HEK293 (cell line): ENCODE measurements at regions not wholly inside any gene's neighbourhood (a gene's known extent, or its start where the extent isn't known, plus 50 kb on each side); places are given as distances from the start of the nearest gene placed in this dataset.

Experiments used
- CTCF ChIA-PET: fragments of 350-600 bp; formaldehyde crosslinking; extraction: SDS; loops from one replicate; lab custom pipeline; 2021; ENCODE audit warnings: antibody characterized with exemption; lab: Yijun Ruan, JAX
- POLR2A ChIA-PET: fragments of 300-600 bp; formaldehyde crosslinking; extraction: SDS; loops from one replicate; lab custom pipeline; 2020; ENCODE audit warnings: antibody characterized with exemption, inconsistent platforms; lab: Yijun Ruan, JAX
- H3K27ac ChIP-seq: fragments of 200-500 bp; sonication (Bioruptor generic); 2 replicates; pipeline ENCODE4 v1.5.1; 2014; ENCODE audit warnings: low read depth, low read length, control low read depth, inconsistent platforms; ENCODE audit errors: extremely low read depth
- H3K36me3 ChIP-seq, 2 experiments: fragments of 200-500 bp in 1 of 2; sonication (Bioruptor generic) in 1 of 2; 1 replicate in 1 of 2; 2 replicates in 1 of 2; pipeline ENCODE4 v1.5.1; 2014 to 2017; ENCODE audit warnings: inconsistent platforms in 2 of 2, low read length in 2 of 2; ENCODE audit not compliant: control insufficient read depth in 2 of 2, insufficient read depth in 1 of 2
- H3K4me1 ChIP-seq: fragments of 200-500 bp; sonication (Bioruptor generic); 2 replicates; pipeline ENCODE4 v1.5.1; 2014; ENCODE audit warnings: mild to moderate bottlenecking, low read length, inconsistent platforms; ENCODE audit not compliant: control insufficient read depth, insufficient read depth
- H3K4me3 ChIP-seq: 2 replicates; pipeline ENCODE4 v1.5.1; 2011; ENCODE audit warnings: low read depth, mild to moderate bottlenecking, control low read depth, low read length, moderate library complexity
- H3K9me3 ChIP-seq: fragments of 200-500 bp; sonication (Bioruptor generic); 2 replicates; pipeline ENCODE4 v1.5.1; 2014; ENCODE audit warnings: low read depth, low read length, inconsistent platforms; ENCODE audit not compliant: control insufficient read depth, insufficient read depth
- BCL11B ChIP-seq: fragments of 450-650 bp; formaldehyde crosslinking; IDR thresholded peaks from 2 replicates; pipeline ENCODE4 v1.5.1; 2016; ENCODE audit warnings: low read depth, missing biosample characterization, missing genetic modification characterization
- HOXC10 ChIP-seq: sonication (generic); formaldehyde crosslinking; IDR thresholded peaks from 2 replicates; pipeline ENCODE4 v1.8.1; 2023; ENCODE audit warnings: mild to moderate bottlenecking, missing genetic modification reagents
- KLF17 ChIP-seq: fragments of 450-650 bp; formaldehyde crosslinking; IDR thresholded peaks from 2 replicates; pipeline ENCODE4 v1.5.1; 2016; ENCODE audit warnings: missing biosample characterization, missing genetic modification characterization
- TRIM28 ChIP-seq: IDR thresholded peaks from 2 replicates; pipeline ENCODE4 v1.6.1; 2011; ENCODE audit warnings: low read length, control low read depth, borderline replicate concordance
- ZBTB1 ChIP-seq: fragments of 450-650 bp; formaldehyde crosslinking; IDR thresholded peaks from 2 replicates; pipeline ENCODE4 v1.5.1; 2016; ENCODE audit warnings: missing biosample characterization, missing genetic modification characterization
- ZBTB11 ChIP-seq: fragments of 450-650 bp; formaldehyde crosslinking; conservative IDR thresholded peaks from 2 replicates; pipeline ENCODE4 v1.5.1; 2016; ENCODE audit warnings: low read depth, missing biosample characterization, missing genetic modification characterization
- ZBTB48 ChIP-seq: fragments of 450-650 bp; formaldehyde crosslinking; IDR thresholded peaks from 2 replicates; pipeline ENCODE4 v1.5.1; 2016; ENCODE audit warnings: missing biosample characterization, missing genetic modification characterization
- ZBTB49 ChIP-seq: fragments of 450-650 bp; formaldehyde crosslinking; IDR thresholded peaks from 2 replicates; pipeline ENCODE4 v1.5.1; 2016; ENCODE audit warnings: missing biosample characterization, missing genetic modification characterization, low read depth
- ZBTB7A ChIP-seq: fragments of 450-650 bp; formaldehyde crosslinking; IDR thresholded peaks from 2 replicates; pipeline ENCODE4 v1.5.1; 2016; ENCODE audit warnings: low read depth, missing biosample characterization, missing genetic modification characterization
- ZBTB8A ChIP-seq: fragments of 450-650 bp; formaldehyde crosslinking; IDR thresholded peaks from 2 replicates; pipeline ENCODE4 v1.5.1; 2016; ENCODE audit warnings: missing biosample characterization, missing genetic modification characterization
- ZFP37 ChIP-seq: fragments of 450-650 bp; formaldehyde crosslinking; IDR thresholded peaks from 2 replicates; pipeline ENCODE4 v1.5.1; 2016; ENCODE audit warnings: missing biosample characterization, missing genetic modification characterization
- ZFP69B ChIP-seq: fragments of 450-650 bp; formaldehyde crosslinking; IDR thresholded peaks from 2 replicates; pipeline ENCODE4 v1.5.1; 2016; ENCODE audit warnings: missing biosample characterization, missing genetic modification characterization
- ZNF121 ChIP-seq: fragments of 450-650 bp; formaldehyde crosslinking; IDR thresholded peaks from 2 replicates; pipeline ENCODE4 v1.5.1; 2016; ENCODE audit warnings: missing biosample characterization, missing genetic modification characterization
- ZNF18 ChIP-seq: fragments of 450-650 bp; formaldehyde crosslinking; IDR thresholded peaks from 2 replicates; pipeline ENCODE4 v1.5.1; 2016; ENCODE audit warnings: missing biosample characterization, missing genetic modification characterization
- ZNF23 ChIP-seq: fragments of 450-650 bp; formaldehyde crosslinking; IDR thresholded peaks from 2 replicates; pipeline ENCODE4 v1.5.1; 2016; ENCODE audit warnings: missing biosample characterization, missing genetic modification characterization, borderline replicate concordance
- ZNF391 ChIP-seq: fragments of 450-650 bp; formaldehyde crosslinking; IDR thresholded peaks from 2 replicates; pipeline ENCODE4 v1.5.1; 2016; ENCODE audit warnings: low read depth, missing biosample characterization, missing genetic modification characterization, borderline replicate concordance
- ZNF394 ChIP-seq: fragments of 450-650 bp; formaldehyde crosslinking; IDR thresholded peaks from 2 replicates; pipeline ENCODE4 v1.5.1; 2016; ENCODE audit warnings: missing biosample characterization, missing genetic modification characterization, mild to moderate bottlenecking, moderate library complexity, borderline replicate concordance
- ZNF530 ChIP-seq: fragments of 450-650 bp; formaldehyde crosslinking; IDR thresholded peaks from 2 replicates; pipeline ENCODE4 v1.5.1; 2016; ENCODE audit warnings: low read depth, missing biosample characterization, missing genetic modification characterization
- ZNF549 ChIP-seq: fragments of 450-650 bp; IDR thresholded peaks from 2 replicates; pipeline ENCODE4 v1.5.1; 2018; ENCODE audit warnings: missing biosample characterization, missing genetic modification characterization, mild to moderate bottlenecking, inconsistent platforms, moderate library complexity
- ZNF560 ChIP-seq: fragments of 450-650 bp; formaldehyde crosslinking; IDR thresholded peaks from 2 replicates; pipeline ENCODE4 v1.5.1; 2017; ENCODE audit warnings: missing biosample characterization, missing genetic modification characterization, borderline replicate concordance
- ZNF645 ChIP-seq: fragments of 450-650 bp; formaldehyde crosslinking; IDR thresholded peaks from 2 replicates; pipeline ENCODE4; 2016; ENCODE audit warnings: missing biosample characterization, missing genetic modification characterization
- ZNF776 ChIP-seq: fragments of 450-650 bp; formaldehyde crosslinking; IDR thresholded peaks from 2 replicates; pipeline ENCODE4 v1.5.0; 2017; ENCODE audit warnings: missing biosample characterization, missing genetic modification characterization, borderline replicate concordance
- ZSCAN4 ChIP-seq: fragments of 450-650 bp; formaldehyde crosslinking; IDR thresholded peaks from 2 replicates; pipeline ENCODE4 v1.5.1; 2017; ENCODE audit warnings: missing biosample characterization, missing genetic modification characterization

- TF ChIP-seq ZNF560 (no peak), ZNF645 (tag by site-specific recombination) (no peak), ZBTB1 (no peak), KLF17 (tag by site-specific recombination) (no peak), ZNF391 (tag by site-specific recombination) (no peak), ZBTB11 (no peak), ZNF121 (no peak), ZBTB7A (tag by site-specific recombination) (no peak), ZNF394 (tag by site-specific recombination) (no peak), ZBTB48 (no peak), ZBTB8A (tag by site-specific recombination) (no peak), ZNF23 (tag by site-specific recombination) (no peak)
- Histone ChIP-seq H3K4me3 (no peak overlapping the region), H3K4me1 (no peaks in the 10 kb centered on the region), H3K9me3 (no peaks in the 10 kb centered on the region), H3K36me3 (no peaks in the 10 kb centered on the region), H3K27ac (no peak overlapping the region)
- ChIA-PET POLR2A (no interaction called here), CTCF (interaction anchor here (1.1 to 1.4 kb wide), 2 partner anchors 9 to 36 kb away, joined by 3 to 4 read pairs; no protein-coding TSS in a partner anchor)
Measured at GRCh38 chr2:88838165-88838635, 146.7 kb downstream of the RPIA start.

- POLR2A ChIA-PET: no interaction called here
- CTCF ChIA-PET: interaction anchor here (1.0 to 3.9 kb wide), 2 partner anchors 10 to 39 kb away, joined by 4 to 22 read pairs; no protein-coding TSS in a partner anchor
- H3K4me3 ChIP-seq: no peak overlapping the region
- no peaks in the 10 kb centered on the region for H3K36me3 ChIP-seq
- H3K4me1 ChIP-seq: no peaks in the 10 kb centered on the region
- H3K9me3 ChIP-seq: no peaks in the 10 kb centered on the region
- H3K27ac ChIP-seq: no peak overlapping the region
- no peak for TF ChIP-seq ZFP37 (tag by site-specific recombination)
- TF ChIP-seq ZNF549: no peak
- TF ChIP-seq ZSCAN4 (tag by site-specific recombination): no peak
- no peak for TF ChIP-seq ZBTB8A (tag by site-specific recombination)
- TF ChIP-seq ZNF776 (tag by site-specific recombination): no peak
- no peak for TF ChIP-seq ZNF530 (tag by site-specific recombination)
- TF ChIP-seq ZFP69B (tag by site-specific recombination): no peak
- TF ChIP-seq ZNF18 (tag by site-specific recombination): no peak
- TF ChIP-seq BCL11B (tag by site-specific recombination): no peak
- TF ChIP-seq HOXC10 (CRISPR knock-in tag): no peak
- no peak for TF ChIP-seq ZBTB49 (tag by site-specific recombination)
- no peak for TF ChIP-seq TRIM28
Measured at GRCh38 chr2:88841224-88841929, 149.9 kb downstream of the RPIA start.
